Activated T-helper 2 cell treated with anti-CD3 and anti-CD28 coated beads, Interferon-gamma antibody, Interleukin-2, Interleukin-4, amounts not matched to agents 10 μg/mL and 5 μg/mL and 100 μg/mL, durations not matched to agents 14 hours and 24 hours and 36 hours (primary cell): ENCODE measurements at regions not wholly inside any gene's neighbourhood (a gene's known extent, or its start where the extent isn't known, plus 50 kb on each side); places are given as distances from the start of the nearest gene placed in this dataset.

Experiments
- DNase-seq: peaks from one replicate; pipeline ENCODE4 v3.0.0; 2021; ENCODE audit warnings: low spot score
- H3K27ac Mint-ChIP-seq: one replicate; pipeline ENCODE4 v1.8.0; 2021; ENCODE audit warnings: mixed read lengths
- H3K27me3 Mint-ChIP-seq: one replicate; pipeline ENCODE4 v1.8.0; 2021; ENCODE audit warnings: low read depth, mixed read lengths
- H3K36me3 Mint-ChIP-seq: one replicate; pipeline ENCODE4 v1.8.0; 2021; ENCODE audit warnings: low read depth, mixed read lengths
- H3K4me1 Mint-ChIP-seq: one replicate; pipeline ENCODE4 v1.8.0; 2021; ENCODE audit warnings: low read depth, mixed read lengths
- H3K4me3 Mint-ChIP-seq: one replicate; pipeline ENCODE4 v1.8.0; 2021; ENCODE audit warnings: low read depth, mild to moderate bottlenecking, moderate library complexity, mixed read lengths
- H3K9me3 Mint-ChIP-seq: one replicate; pipeline ENCODE4 v1.8.0; 2021; ENCODE audit warnings: mixed read lengths
- intact Hi-C: fragments of 100-400 bp; cut with micrococcal nuclease; formaldehyde crosslinking; loops from one replicate; pipeline ENCODE4 v1.15.1; 2023

- Mint-ChIP-seq H3K9me3 (peaks cover 44% of the 10 kb centered on the region), H3K36me3 (no peaks in the 10 kb centered on the region), H3K4me1 (no peaks in the 10 kb centered on the region), H3K27ac (no peak overlapping the region), H3K4me3 (no peak overlapping the region), H3K27me3 (no peaks in the 10 kb centered on the region)
- no peak for DNase-seq
- intact Hi-C loops: no loop called here
These were observed 485.2 kb upstream of the REG3G start for GRCh38 chr2:78540255-78540654.

DNA sequence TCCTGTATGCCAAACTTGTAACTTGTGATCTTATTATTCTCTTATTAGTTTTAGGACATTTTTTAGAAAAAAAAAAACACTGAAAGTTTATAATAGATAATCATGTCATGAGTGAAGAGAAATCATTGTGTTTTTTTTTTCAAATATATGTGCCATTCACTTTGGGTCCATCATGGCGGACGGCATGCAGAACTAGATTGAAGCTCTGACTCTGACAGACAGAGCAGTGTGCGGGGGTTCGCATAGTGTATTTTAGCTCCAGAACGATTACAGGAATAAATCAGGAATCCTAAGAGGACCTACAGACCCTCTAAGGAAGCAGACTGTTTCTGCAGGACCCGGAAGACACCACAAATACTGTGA lies 484.4 kb upstream of the REG3G start:
- intact Hi-C loops: no loop called here
- H3K27ac Mint-ChIP-seq: no peak overlapping the region
- H3K4me3 Mint-ChIP-seq: no peak overlapping the region
- H3K27me3 Mint-ChIP-seq: no peaks in the 10 kb centered on the region
- no peaks in the 10 kb centered on the region for H3K36me3 Mint-ChIP-seq
- DNase-seq: no peak
- peaks cover 51% of the 10 kb centered on the region for H3K9me3 Mint-ChIP-seq
- H3K4me1 Mint-ChIP-seq: no peaks in the 10 kb centered on the region

DNA sequence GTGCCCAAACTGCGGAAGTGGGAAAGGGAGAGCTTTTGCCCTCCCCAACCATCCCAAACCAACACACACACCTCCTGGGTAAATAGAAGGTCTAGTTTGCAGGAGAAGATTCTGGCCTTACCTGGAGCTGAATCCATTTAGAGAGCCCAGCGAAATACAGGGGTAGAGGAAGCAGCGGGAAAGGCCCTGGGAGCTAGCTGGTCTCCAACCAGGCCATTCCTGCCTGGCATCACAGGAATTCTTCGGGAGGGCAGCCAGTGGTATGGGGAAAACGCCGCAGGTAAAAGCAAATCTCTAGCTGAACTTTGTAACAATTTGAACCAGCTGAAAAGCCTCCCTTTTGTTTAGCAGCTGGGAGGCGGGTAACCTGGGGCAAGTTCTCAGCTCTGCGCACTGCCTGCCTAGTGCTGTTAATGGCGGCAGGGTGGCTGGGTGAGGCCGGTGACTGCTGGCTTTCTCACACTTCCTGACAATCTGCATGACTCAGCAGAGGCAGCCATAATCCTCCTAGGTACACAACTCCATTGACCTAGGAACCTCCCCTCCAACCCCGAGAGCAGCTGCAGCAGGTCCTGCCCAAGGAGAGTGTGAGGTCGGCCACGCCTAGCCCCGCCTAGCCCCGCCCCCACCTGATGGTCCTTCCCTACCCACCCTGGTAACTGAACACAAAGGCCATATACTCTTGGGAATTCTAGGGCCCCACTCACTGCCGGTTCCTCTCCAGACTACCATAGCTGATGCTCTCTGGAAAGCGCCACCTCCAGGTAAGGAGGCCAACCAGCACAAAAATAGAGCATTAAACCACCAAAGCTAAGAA lies 483.8 kb upstream of the REG3G start:
- H3K27ac Mint-ChIP-seq: no peak overlapping the region
- peaks cover 56% of the 10 kb centered on the region for H3K9me3 Mint-ChIP-seq
- no peak overlapping the region for H3K4me3 Mint-ChIP-seq
- DNase-seq: no peak
- no peaks in the 10 kb centered on the region for H3K4me1 Mint-ChIP-seq
- H3K36me3 Mint-ChIP-seq: no peaks in the 10 kb centered on the region
- intact Hi-C loops: no loop called here
- no peaks in the 10 kb centered on the region for H3K27me3 Mint-ChIP-seq

GRCh38 chr2:78546843-78547242 lies 478.7 kb upstream of the REG3G start:
- Mint-ChIP-seq H3K4me3 (no peak overlapping the region), H3K4me1 (no peaks in the 10 kb centered on the region), H3K9me3 (peaks cover 63% of the 10 kb centered on the region), H3K36me3 (no peaks in the 10 kb centered on the region), H3K27ac (no peak overlapping the region), H3K27me3 (no peaks in the 10 kb centered on the region)
- intact Hi-C loops: no loop called here
- DNase-seq: no peak

- Mint-ChIP-seq H3K4me1 (no peaks in the 10 kb centered on the region), H3K4me3 (no peak overlapping the region), H3K27ac (no peak overlapping the region), H3K27me3 (no peaks in the 10 kb centered on the region), H3K9me3 (peaks cover 61% of the 10 kb centered on the region), H3K36me3 (no peaks in the 10 kb centered on the region)
- no peak for DNase-seq
- intact Hi-C loops: no loop called here
These were observed 475.7 kb upstream of the REG3G start for GRCh38 chr2:78549766-78550165.

DNA sequence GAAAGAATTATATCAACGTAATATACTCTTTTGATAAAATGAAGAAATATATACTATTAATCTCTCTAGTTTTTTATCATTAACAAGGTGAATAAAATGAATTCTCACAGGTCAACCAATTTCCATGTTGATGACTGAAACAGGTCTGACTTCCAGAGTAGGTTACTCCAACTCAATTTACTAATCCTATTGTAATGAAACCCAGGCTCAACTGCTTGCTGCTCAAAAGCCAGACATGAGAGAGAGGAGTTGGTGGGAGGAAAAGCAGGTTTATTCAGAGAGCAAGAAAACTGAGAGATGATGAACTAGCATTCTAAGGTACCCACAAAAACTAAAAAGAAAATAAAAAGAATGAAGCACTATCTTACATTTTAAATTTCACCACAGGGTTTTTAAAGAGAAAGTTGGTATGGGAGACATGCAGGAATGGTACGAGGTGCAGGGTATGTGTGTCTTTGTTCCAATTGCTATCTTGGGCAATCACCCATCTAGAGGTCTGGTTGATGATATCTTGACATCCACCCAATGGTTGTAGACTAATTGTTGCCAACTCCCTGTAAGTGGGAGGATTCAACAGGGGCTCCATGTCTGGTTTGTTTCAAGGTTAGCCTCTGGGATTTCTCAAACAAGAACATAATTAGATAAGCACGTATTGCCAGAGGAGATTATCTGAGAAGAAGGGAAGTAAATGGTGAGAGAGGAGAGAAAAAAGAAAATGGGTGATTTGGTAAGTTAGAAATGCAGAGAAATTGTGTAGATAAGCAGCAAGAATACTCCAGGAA lies 471.4 kb upstream of the REG3G start:
- Mint-ChIP-seq H3K27ac (no peak overlapping the region), H3K36me3 (no peaks in the 10 kb centered on the region), H3K4me3 (no peak overlapping the region), H3K9me3 (peaks cover 38% of the 10 kb centered on the region), H3K4me1 (no peaks in the 10 kb centered on the region), H3K27me3 (no peaks in the 10 kb centered on the region)
- no peak for DNase-seq
- intact Hi-C loops: no loop called here

DNA sequence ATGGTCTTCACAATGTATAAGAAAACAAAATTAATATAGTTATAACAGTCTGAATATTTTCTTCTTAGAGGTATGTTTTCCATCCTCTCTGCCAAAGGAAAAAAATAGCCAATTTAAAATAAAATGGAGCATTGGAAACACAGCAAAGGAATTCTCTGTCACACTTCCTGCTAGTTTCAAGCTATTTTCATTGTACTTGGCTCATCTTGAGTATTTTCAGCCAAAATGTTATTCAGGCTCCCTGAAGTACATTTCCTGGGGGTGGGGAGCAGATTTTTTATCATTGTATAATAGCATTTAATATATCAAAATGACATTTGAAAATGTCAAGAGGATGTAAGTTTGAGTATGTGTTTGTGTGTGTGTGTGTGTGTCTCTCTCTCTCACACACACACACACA lies 463.6 kb upstream of the REG3G start:
- DNase-seq: no peak
- H3K9me3 Mint-ChIP-seq: peaks cover 20% of the 10 kb centered on the region
- no peaks in the 10 kb centered on the region for H3K4me1 Mint-ChIP-seq
- no peak overlapping the region for H3K27ac Mint-ChIP-seq
- H3K4me3 Mint-ChIP-seq: no peak overlapping the region
- intact Hi-C loops: no loop called here
- H3K27me3 Mint-ChIP-seq: no peaks in the 10 kb centered on the region
- no peaks in the 10 kb centered on the region for H3K36me3 Mint-ChIP-seq

DNA sequence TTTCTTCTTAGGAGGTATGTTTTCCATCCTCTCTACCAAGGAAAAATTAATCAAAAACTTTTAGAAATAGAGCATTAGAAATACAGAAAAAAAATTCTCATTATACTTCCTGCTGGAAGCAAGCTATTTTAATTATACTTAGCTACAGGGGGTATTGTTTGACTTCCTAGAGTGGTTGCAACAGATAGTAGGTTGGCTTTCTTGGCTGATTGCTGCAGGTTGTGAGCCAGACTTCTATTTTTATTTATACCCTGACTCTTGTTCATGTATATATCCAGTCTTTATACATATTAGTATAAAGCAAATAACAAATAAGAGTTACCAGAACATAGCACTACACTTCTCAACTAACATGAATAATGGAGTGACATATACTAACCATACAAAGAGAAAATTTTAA lies 460.8 kb upstream of the REG3G start:
- DNase-seq: no peak
- H3K27me3 Mint-ChIP-seq: no peaks in the 10 kb centered on the region
- H3K4me1 Mint-ChIP-seq: no peaks in the 10 kb centered on the region
- H3K27ac Mint-ChIP-seq: no peak overlapping the region
- peaks cover 30% of the 10 kb centered on the region for H3K9me3 Mint-ChIP-seq
- no peak overlapping the region for H3K4me3 Mint-ChIP-seq
- no peaks in the 10 kb centered on the region for H3K36me3 Mint-ChIP-seq
- intact Hi-C loops: no loop called here

DNA sequence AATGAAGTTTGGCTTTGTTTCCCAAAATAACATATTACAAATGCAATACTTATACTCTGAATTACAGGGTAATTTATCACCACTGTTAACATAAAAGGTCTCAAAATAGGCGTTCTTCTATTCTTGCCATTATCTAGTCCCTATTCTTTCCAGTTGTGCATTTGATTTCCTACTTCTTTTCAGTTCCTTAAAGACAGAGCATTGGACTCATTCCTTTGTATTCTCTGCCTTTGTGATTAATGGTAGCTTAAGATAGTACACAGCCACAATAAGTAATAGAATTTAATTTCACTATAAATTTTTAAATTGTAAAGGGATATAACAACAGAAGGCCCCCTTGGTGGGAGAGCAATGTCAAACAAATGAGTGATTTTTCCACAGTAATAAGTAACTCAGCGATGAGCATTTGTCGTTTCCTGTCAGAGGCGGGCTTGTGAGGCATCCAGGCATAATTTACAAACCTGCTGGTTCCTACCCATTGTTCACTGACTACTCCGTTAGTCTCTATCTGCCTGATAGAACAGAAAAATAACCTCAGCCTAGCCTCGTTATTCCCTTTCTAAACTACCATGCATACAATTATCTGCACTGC lies 456.6 kb upstream of the REG3G start:
- no peaks in the 10 kb centered on the region for H3K4me1 Mint-ChIP-seq
- intact Hi-C loops: no loop called here
- no peak overlapping the region for H3K4me3 Mint-ChIP-seq
- H3K27me3 Mint-ChIP-seq: no peaks in the 10 kb centered on the region
- H3K27ac Mint-ChIP-seq: no peak overlapping the region
- peaks cover 44% of the 10 kb centered on the region for H3K9me3 Mint-ChIP-seq
- DNase-seq: no peak
- no peaks in the 10 kb centered on the region for H3K36me3 Mint-ChIP-seq

DNA sequence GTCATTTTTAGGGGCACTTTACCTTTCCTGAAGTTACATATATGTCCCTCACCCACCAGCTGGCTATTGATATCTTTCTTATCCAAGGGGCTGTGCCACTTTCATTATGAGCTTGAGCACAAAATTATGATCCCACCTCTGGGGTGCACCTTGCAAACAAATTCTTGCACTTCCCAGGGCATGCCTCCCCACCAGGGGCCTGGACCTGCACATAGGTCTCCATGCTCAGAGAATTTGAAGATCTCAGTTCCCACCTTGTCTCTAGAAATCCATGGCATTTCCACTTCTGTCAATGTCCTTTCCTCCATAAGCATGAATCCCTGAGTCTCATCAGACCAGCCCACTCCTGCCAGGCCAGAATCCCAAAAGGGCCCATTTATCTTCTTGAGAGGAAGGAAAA lies 449.1 kb upstream of the REG3G start:
- no peaks in the 10 kb centered on the region for H3K27me3 Mint-ChIP-seq
- no peaks in the 10 kb centered on the region for H3K36me3 Mint-ChIP-seq
- peaks cover 13% of the 10 kb centered on the region for H3K9me3 Mint-ChIP-seq
- H3K27ac Mint-ChIP-seq: no peak overlapping the region
- H3K4me3 Mint-ChIP-seq: no peak overlapping the region
- H3K4me1 Mint-ChIP-seq: no peaks in the 10 kb centered on the region
- DNase-seq: no peak
- intact Hi-C loops: no loop called here

- Mint-ChIP-seq H3K9me3 (peaks cover 40% of the 10 kb centered on the region), H3K27ac (no peak overlapping the region), H3K27me3 (no peaks in the 10 kb centered on the region), H3K4me1 (no peaks in the 10 kb centered on the region), H3K4me3 (no peak overlapping the region), H3K36me3 (no peaks in the 10 kb centered on the region)
- no peak for DNase-seq
- intact Hi-C loops: no loop called here
These were observed 439.6 kb upstream of the REG3G start for GRCh38 chr2:78585871-78586270.

DNA sequence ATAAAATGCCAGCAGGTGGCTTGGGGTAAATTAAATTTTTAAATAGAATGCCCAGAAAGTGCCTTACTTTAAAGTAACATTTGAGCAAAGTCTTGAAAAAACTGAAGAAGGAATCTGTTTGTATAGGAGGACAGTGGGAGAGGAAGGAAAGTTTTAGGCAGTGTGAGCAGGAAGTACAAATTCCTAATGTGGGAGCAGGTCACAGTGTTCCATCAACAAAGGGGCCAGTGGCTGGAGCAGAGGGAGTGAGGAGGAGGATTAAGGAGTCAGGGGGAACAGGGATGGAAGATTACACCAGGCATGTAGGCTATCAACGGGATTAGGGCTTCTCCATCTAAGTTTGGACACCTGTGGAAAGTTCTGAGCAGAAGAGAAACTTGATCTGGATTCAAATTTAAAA lies 439.2 kb upstream of the REG3G start:
- no peaks in the 10 kb centered on the region for H3K27me3 Mint-ChIP-seq
- no peak for DNase-seq
- no peaks in the 10 kb centered on the region for H3K36me3 Mint-ChIP-seq
- no peak overlapping the region for H3K4me3 Mint-ChIP-seq
- no peaks in the 10 kb centered on the region for H3K4me1 Mint-ChIP-seq
- H3K9me3 Mint-ChIP-seq: peaks cover 39% of the 10 kb centered on the region
- intact Hi-C loops: no loop called here
- no peak overlapping the region for H3K27ac Mint-ChIP-seq

GRCh38 chr2:78589871-78590270 lies 435.6 kb upstream of the REG3G start:
- H3K27me3 Mint-ChIP-seq: no peaks in the 10 kb centered on the region
- no peaks in the 10 kb centered on the region for H3K36me3 Mint-ChIP-seq
- no peak overlapping the region for H3K27ac Mint-ChIP-seq
- no peak for DNase-seq
- intact Hi-C loops: no loop called here
- H3K9me3 Mint-ChIP-seq: peaks cover 44% of the 10 kb centered on the region
- H3K4me3 Mint-ChIP-seq: no peak overlapping the region
- no peaks in the 10 kb centered on the region for H3K4me1 Mint-ChIP-seq
